HUDEP-2 (cell line): ENCODE measurements at regions not wholly inside any gene's neighbourhood (a gene's known extent, or its start where the extent isn't known, plus 50 kb on each side); places are given as distances from the start of the nearest gene placed in this dataset.
"Not testable (repeated sequence)": the region's sequence is repeated elsewhere in the genome, so short reads cannot be mapped to it uniquely, and the experiment has no call there.

Experiments used
- DNase-seq, 76 experiments: peaks; one replicate each; lab custom pipeline; 2025; ENCODE audit not compliant: unreplicated experiment in 76 of 76; lab: John Stamatoyannopoulos, UW

- no peak for DNase-seq
Measured at GRCh38 chr13:31598990-31599389, 140.3 kb upstream of the RXFP2 start.

GRCh38 chr13:31605076-31605860, 134.1 kb upstream of the RXFP2 start:
- no peak for DNase-seq

GRCh38 chr13:31607531-31607930, 131.8 kb upstream of the RXFP2 start:
- DNase-seq: not testable (repeated sequence)

- not testable (repeated sequence) for DNase-seq
Measured at GRCh38 chr13:31608780-31609179, 130.5 kb upstream of the RXFP2 start.

- DNase-seq: no peak
Measured at GRCh38 chr13:31610270-31610998, 128.9 kb upstream of the RXFP2 start.

GRCh38 chr13:31611214-31611613, 128.1 kb upstream of the RXFP2 start:
- no peak for DNase-seq

GRCh38 chr13:31614073-31614472, 125.3 kb upstream of the RXFP2 start:
- no peak for DNase-seq

- DNase-seq: no peak
Measured at GRCh38 chr13:31614704-31615103, 124.6 kb upstream of the RXFP2 start.

GRCh38 chr13:31625115-31625514, 114.2 kb upstream of the RXFP2 start:
- no peak for DNase-seq

GRCh38 chr13:31627097-31627845, 112.1 kb upstream of the RXFP2 start:
- DNase-seq: no peak

- no peak for DNase-seq
Measured at GRCh38 chr13:31629085-31629780, 110.1 kb upstream of the RXFP2 start.

- DNase-seq: no peak
Measured at GRCh38 chr13:31631071-31631470, 108.3 kb upstream of the RXFP2 start.

GRCh38 chr13:31631746-31632145, 107.6 kb upstream of the RXFP2 start:
- no peak for DNase-seq

GRCh38 chr13:31638577-31638976, 100.7 kb upstream of the RXFP2 start:
- no peak for DNase-seq

- no peak for DNase-seq
Measured at GRCh38 chr13:31639443-31640163, 99.7 kb upstream of the RXFP2 start.

- DNase-seq: no peak
Measured at GRCh38 chr13:31649766-31650165, 89.6 kb upstream of the RXFP2 start.

- DNase-seq: no peak
Measured at GRCh38 chr13:31653730-31654129, 85.6 kb upstream of the RXFP2 start.

GRCh38 chr13:31663880-31664585, 75.3 kb upstream of the RXFP2 start:
- DNase-seq: no peak

- DNase-seq: no peak
Measured at GRCh38 chr13:31670831-31671617, 68.3 kb upstream of the RXFP2 start.
